GM21529 (cell line): ENCODE measurements at regions not wholly inside any gene's neighbourhood (a gene's known extent, or its start where the extent isn't known, plus 50 kb on each side); places are given as distances from the start of the nearest gene placed in this dataset.
"Not testable (repeated sequence)": the region's sequence is repeated elsewhere in the genome, so short reads cannot be mapped to it uniquely, and the experiment has no call there.

Source experiments
- ATAC-seq: cut with Tn5 transposase; IDR thresholded peaks from one replicate; pipeline ENCODE4 v1.9.1; 2021; ENCODE audit not compliant: unreplicated experiment

DNA sequence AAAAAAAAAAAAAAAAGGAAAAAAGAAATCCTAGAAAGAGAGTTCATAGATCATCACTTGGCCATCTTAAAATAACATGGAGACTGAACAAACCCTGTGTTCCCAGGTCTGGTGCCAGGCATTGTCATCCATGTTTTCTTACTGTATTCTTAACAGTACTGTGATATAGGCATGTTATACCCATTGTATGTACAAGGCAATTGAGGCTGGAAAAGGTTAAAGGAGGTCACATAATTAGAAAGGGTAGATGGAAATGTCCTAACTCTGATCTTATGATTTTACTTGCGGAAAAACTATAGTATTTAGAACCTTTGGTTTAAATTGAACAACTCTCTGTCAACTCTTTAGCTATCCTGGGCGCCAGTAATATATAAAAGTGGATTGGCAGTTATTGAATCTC is 478.2 kb upstream of the RGS6 start:
- no peak for ATAC-seq

DNA sequence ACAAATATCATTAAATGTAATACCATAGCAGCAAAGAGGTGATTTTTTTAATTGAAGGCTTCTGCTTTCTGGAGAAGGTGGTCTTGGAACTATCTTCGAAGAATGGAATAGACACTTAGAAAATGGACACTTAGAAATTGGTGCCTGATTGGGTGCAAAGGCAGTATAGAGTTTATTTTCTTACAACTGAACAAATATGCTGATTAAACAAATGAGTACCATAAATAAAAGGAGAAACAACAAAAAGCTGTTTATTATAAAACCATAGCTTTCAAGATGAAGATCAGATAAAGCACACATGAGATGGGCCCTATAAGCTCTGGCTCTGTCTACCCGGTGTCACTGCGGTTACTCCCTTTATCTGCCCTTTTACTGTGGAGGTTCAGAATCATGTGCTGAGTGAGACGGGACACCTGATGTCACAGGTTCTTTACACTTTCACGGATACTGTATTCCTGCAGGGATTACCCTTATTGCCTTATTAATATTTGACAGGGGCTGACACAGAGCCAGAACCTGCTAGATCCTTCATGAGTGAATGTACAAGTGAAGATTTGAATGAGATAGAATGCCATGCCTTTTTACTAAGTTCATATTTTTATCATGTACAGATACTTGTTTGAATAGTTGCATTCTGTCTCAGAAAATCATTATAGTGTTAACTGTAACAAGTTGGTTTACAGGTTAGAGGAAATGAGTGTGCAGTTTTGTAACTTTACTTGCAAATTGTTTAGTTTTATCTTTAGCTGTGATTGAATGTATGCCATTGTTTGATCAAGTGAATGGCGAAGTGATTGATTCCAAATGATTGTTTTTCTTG is 477.5 kb upstream of the RGS6 start:
- no peak for ATAC-seq

DNA sequence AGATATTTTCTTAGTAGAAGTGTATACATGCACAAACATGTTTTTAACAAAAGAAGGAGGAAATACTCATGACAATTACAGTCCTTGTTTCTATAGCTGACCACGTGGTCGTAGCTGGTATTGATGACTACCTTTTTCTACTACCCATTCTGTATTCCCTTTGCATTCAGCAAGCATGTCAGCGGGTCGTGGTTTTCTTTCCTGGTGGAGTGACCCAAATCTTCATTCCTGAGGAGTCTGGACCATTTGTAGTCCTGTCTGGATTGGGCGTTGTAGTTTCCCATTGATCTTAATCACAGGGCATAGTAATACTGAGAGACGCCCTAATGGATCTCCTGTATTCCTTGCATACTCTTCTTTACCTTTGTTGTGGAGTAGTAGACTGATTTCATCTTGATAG is 472.1 kb upstream of the RGS6 start:
- ATAC-seq = no peak

DNA sequence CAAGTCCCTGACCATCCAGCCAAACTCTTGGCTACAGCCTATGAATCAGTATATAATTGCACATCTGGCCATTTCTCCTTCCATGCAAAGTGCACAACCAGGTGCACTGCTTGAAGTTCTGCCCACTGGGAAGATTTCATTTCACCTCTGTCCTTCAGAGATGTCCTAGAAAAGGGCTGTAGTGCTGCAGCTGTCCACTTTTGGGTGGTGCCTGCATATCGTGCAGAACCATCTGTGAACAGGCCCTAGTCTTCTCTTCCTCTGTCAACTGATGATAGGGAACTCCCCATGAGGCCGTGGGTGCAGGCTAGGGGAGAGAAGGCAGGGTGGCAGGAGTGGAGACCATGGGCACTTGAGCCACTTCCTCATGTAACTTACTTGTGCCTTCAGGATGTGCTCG is 470.6 kb upstream of the RGS6 start:
- not testable (repeated sequence) for ATAC-seq

DNA sequence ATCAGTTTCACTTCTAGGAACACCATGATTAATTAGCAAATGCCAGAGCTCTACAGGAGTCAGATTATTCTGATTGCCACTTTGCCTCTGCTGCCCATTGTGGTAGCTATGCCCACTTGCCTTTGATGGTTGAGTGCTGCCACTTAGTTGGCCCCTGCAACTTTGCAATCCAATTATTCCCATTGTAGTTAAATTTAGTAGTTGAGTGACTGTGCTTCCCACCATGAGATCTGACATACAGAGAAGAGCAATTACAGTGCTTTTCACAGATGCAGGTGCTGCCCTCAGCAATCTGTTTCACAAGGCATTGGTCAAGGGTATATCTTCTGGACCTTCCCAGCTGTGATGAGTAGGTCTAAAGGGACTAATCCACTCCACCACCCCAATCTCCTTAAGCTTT is 468.4 kb upstream of the RGS6 start:
- ATAC-seq = no peak

DNA sequence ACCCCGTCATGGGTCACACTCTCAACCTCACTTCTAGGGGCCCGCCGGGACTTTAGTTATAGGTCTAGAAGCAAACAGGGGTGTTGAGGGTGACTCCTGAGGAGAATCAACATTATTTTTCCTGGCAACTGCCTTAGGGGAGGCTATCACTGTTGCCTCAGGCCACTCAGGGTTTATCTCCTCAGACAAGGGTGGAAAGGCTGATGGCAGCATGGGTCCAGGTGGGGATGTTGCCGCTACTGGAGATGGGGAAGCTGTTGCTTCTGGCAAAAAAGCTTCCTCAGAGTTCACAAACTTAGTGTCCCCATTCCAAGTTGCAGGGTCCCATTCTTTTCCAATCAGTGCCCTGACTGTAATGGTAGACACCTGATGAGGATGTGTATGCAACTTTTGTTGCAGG is 467.4 kb upstream of the RGS6 start:
- no peak for ATAC-seq

DNA sequence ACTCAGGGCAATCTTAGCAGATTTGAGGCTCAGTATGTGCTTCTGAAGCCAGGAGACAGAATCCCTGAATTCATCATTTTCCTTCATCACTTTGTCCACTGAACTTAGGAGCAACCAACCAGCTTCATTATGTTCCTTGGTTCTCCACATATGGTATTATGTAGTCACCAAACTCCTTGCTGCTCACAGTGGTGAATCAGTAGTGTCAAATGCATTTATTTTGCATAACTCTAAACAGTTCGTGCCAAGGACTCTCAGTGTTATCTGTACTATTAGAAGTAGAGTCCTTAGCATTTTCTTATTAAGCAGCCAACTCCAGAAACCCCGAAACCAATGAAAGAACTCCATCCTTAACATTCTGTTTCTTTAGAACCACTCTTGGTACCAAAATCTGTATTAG is 466.9 kb upstream of the RGS6 start:
- no peak for ATAC-seq

DNA sequence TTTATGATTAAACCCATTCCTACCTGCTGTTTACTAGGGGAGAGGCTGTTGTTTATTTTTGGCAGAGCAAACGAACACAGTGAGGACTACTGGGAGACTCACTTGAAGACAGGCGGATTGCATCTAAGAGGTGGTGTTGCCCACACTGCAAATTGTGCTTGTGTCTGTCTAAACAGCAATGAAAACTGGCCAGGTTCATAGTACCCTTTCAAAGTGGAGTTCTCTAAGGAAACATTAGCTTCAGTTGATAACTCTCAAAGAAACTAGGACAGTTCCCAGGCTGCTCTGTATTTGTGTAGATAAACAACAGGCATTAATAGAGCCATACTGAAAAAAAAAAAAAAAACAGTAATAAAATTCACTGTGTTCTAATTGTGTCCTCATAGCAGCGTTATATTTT is 466.0 kb upstream of the RGS6 start:
- ATAC-seq = no peak

DNA sequence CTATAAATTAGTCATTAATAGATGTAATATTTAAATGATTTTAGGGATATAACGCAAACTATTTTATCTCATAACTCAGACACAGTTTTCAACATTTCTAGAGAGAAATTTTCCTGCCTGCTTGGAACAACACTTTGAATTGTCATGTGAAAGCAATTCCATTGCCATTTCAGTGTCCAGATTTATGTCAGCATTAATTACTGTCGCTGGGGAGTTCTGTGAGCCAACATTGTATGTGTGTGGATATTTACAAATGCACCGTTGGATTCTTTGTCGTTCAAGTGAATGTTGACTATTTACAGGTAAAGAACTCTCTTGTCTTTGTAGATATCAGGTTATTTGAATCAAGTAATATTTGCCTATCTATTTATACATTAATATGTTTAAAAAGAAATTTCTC is 465.3 kb upstream of the RGS6 start:
- ATAC-seq = no peak

DNA sequence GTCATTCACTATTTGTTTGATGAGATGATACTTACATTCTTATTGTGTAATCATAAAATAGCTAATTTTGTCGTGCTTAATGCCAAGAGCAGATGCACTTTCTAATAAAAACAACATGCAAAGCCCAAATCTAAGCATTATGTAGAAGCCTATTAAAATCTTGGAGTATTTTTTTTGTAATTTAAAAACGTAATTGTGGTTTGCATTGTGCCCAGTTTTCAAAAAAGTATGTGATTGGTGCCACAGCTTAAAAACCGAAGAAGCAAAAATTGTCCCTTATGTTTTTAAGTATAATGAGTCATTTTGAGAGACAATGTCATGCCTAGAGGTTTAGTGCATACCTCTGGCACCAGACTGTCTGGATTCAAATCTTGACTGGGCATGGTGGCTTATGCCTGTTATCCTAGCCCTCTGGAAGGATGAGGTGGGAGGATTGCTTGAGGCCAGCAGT is 464.8 kb upstream of the RGS6 start:
- no peak for ATAC-seq

DNA sequence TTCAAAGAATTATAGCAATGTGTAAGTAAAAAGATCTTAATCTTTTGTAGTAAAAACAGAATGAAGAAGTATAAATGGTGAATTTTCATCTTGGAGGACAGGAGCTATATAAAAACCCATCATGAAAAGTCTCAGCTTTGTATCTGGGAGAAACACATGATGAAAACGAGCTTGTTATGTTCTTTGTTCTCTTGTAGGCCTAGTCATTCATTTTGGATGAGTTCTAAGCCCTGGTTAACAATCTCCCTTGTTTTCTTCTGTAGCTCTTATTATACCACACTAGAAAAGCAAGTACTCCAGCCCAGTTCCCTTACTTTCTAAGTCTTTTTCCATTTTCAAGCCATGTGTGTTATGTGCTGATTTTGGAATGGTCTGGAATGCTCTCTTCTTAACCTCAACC is 463.5 kb upstream of the RGS6 start:
- ATAC-seq = no peak

DNA sequence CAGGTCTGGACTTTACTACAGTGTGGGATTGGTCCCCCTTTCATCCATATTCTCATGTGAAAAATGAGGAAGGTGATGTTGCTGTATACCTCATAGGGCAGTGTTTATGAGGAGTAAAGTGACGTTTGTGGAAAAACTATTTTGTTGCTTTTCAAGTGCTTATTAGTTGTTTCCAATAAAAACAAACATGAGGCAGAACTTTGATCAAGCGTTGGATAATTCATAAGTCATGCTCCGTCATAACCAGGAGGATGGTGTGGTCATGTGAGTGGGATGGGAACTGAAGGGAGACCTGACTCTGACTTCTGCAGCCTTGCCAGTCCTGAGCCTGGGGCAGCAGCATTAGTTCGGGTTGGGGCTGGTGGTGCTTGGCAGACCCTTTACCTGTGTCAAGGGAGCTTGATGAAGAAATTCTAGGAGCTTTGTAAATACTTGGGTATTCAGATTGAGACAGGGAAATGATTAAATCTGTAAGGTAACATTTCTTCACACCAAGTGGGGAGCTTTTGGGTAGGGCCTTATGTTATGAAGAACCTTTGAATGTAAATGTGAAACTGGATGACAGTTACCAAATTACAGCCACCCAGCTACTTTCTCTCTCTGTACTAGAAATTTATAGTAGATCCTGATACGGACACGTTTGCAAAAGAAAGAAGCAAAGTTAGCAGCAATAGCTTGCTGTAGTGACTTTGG is 462.4 kb upstream of the RGS6 start:
- no peak for ATAC-seq

DNA sequence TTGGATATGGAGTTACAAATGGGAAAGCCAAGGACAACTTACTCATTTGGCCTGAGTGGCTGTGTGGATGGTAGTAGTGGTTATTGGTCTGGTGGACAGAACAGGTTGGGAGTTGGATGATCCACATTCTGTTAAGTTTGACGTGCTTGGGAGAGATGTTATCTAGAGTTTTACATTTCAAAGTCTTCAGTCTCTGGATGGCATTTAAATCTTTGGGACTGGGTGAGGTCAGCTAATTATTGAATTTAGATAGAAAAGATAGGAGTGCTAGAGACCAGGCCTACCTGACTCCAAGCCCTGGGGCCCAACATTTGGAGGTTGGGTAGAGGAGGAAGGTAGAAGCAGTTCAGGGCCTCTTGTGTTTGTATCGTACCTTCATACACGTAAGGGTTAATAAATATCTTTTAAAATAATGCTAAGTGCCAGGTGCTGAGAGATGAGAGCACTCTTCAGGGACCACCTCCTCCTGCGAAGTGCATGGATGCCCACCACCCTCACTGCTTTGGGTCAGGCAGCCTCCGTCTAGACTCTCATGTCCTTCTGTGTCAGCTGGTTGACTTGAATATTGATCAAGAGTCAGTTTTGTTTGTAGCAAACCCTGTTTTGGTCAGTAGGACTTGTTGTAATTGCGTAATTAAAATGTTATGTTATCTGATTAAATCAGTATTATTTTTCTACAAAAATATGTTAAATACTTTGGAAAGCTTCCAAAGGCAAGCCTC is 460.4 kb upstream of the RGS6 start:
- no peak for ATAC-seq

DNA sequence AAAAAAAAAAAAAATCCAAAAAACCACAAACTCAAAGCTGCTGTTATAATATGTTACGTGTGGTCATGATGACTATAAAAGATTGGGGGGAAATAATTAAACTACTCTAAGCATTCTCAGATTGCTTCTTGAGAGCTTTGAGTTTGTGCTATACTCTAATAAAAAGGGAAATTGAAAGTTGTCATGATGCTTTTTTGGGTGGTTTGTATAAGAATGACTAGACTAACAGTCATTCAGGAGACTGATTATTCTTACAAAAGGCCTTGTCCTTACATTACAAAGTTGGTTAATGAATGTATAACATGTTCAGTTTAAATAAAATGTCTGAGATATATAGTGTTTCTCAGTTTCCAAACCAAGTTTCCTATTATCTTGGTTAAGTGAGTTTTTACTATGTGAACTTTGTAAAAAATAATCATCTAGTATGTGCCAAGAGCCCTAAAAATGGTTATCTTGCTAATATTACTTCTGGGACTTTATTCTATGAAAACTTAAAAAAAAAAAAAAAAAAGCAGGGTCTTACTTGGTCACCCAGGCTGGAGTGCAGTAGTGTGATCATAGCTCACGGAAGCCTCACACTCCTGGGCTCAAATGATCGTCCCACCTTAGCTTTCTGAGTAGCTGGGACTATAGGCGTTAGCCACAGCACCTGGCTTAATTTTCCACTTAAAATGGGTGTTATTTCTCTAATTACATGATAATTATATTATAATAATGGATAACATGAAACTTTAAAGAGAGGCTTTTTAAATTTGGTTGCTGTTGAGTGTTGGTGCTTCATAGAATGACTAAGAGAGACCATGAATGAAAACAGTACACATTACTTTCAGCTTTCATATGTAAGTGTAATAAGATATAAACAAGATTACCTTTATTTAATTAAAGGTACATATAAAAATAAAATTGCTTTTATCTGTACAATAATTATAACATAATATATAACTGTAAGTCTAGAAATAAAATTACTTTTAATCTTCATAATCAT is 459.6 kb upstream of the RGS6 start:
- peak; percentile 59 for ATAC-seq

DNA sequence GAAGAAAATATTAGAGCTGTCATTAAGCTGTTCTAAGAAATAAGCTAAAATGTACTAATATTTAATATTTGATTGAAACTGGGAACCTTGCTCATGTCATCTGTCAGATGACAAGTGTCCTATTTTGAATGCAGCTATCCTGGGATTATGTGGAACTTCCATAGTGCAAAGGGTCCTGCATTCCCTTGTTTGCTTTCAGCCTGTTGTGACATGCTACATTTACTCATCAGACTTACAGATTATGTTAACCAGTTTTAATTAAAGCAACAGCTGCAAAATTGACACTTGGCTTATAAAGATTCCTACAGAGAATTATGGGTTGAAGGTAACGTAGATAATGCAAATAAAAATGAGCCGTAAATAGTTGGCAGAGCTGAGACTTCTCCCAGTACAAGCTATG is 458.4 kb upstream of the RGS6 start:
- no peak for ATAC-seq

DNA sequence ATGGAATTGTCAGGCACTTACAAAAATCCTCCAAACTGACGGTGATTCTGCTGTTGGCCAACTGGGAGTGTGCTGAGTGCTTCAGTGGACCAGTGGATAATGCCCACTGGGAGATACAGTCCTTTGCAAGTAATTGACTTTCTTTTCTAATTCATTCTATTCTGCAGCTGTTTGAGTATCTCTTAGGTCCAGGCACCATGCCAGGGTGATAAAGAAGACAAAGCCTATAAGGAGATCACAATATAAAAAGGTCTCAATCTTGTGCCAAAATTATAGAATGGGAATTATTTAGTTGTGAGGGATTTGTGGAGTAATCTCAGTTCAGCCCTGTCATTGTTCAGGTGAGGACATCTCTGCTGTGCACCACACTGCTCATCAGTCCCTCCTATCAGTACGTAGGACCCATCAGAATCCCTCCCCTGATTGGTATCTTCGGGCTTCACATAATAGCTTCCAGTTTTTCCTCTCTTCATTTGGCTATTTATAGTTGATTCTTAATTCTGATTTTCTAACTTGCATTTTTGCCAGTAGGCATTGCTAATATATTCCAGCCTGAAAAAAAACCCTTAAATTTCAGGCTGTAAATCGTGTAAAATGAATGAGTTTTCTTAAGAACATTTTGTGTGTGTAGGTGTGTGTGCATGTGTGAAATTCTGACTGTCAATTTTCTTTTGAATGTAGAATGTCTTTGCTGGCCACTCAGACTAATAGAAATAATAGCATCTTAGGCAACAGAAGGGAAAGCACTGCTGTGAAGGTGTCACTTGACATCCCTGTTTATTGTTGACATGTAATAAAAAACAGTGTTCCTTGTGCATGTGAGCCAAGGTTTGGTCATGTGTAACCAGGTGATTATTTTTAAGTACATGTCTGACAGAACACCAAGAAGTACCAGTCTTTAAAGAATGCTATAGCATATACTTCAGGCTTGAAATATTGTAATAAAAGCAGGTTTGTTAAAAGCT is 457.6 kb upstream of the RGS6 start:
- no peak for ATAC-seq

DNA sequence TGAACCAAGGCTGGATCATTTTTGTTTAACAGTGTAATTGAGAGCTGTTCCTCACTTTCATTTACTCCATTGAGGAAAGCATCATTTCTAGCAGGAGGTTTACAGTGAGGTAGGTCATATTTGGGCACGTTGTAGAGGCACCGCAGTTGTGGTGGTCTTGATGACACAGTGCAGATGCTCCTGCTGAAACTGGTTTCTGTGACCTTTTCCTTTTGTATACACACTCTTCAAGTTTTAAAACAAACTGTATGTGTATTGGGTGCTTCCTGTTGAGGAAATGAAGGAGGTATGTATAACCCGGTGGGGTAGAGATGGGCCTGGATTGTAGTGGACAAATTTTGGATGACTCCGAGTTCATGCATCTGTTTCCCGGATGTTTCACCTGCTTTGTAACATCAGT is 456.3 kb upstream of the RGS6 start:
- no peak for ATAC-seq

DNA sequence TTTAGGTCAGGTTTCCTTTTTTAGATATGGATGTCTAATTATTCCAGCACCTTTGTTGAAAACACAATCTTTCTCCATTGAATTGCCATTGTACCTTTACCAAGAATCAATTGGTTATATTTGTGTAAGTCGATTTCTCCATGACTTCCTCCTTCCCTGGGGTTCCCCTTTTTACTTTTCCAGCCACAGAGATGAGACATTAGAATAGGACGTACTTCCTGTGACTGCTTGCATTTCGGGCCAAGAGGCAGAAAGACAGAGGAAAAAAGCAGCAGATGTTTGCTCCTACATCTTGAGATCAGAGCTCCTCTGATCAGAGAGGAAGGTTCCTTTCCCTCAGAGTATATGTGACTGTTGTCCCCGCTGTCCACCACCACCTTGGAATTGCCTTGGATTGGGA is 453.7 kb upstream of the RGS6 start:
- no peak for ATAC-seq

DNA sequence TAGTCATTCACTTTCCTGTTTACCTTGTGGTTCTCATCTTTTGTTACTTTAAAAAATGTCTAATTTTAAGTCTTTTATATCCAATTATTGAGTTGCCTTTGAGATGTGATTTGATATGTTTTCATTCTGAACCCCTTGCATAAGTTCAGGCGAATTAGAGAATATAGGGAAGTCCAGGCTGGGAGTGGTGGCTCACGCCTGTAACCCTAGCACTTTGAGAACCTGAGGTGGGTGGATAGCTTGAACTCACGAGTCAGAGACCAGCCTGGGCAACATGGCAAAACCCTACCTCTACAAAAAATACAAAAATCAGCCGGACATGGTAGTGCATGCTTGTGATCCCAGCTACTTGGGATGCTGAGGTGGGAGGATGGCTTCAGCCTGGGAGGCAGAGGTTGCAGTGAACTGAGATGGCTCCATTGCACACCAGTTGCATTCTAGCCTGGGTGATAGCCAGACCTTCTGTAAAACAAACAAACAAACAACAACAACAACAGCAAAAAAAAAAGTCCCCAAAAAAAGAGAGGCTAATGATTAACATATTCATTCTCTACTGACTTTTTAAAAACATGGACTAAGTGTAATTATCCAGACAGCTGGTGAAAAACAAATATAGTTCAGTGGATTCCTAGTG is 451.1 kb upstream of the RGS6 start:
- ATAC-seq = no peak
